ENCODE measurements at regions not wholly inside any gene's neighbourhood (a gene's known extent, or its start where the extent isn't known, plus 50 kb on each side); places are given as distances from the start of the nearest gene placed in this dataset.
"Not testable (repeated sequence)": the region's sequence is repeated elsewhere in the genome, so short reads cannot be mapped to it uniquely, and the experiment has no call there.

DNA sequence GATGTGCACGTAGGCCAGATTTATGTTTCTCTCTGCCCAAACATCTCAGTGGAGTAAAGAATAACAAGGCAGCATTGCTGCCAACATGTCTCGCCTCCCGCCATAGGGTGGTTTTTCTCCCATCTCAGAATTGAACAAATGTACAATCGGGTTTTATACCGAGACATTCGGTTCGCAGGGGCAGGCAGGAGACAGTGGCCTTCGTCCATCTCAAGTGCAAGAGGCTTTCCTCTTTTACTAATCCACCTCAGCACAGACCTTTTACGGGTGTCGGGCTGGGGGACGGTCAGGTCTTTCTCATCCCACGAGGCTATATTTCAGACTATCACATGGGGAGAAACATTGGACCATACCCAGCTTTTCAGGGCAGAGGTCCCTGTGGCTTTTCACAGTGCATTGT, 118.9 kb upstream of the LARP1 start:
- H3K4me1 ChIP-seq (ENCODE audit: control insufficient read depth, low read depth, low read length); H3K27me3 ChIP-seq (ENCODE audit: control insufficient read depth, insufficient read depth, low read length); H3K4me3 ChIP-seq (ENCODE audit: low read length); H3K9me3 ChIP-seq (ENCODE audit: control insufficient read depth, low read depth, low read length); H3K36me3 ChIP-seq (ENCODE audit: control insufficient read depth, low read depth, low read length); H3K9ac ChIP-seq (ENCODE audit: low read length); H3K27ac ChIP-seq (ENCODE audit: low read length): not testable (repeated sequence)

GRCh38 chr5:154633744-154634143, 121.4 kb upstream of the LARP1 start:
- H3K9me3 ChIP-seq (ENCODE audit: control insufficient read depth, low read depth, low read length); H3K9ac ChIP-seq (ENCODE audit: low read length): not testable (repeated sequence)

DNA sequence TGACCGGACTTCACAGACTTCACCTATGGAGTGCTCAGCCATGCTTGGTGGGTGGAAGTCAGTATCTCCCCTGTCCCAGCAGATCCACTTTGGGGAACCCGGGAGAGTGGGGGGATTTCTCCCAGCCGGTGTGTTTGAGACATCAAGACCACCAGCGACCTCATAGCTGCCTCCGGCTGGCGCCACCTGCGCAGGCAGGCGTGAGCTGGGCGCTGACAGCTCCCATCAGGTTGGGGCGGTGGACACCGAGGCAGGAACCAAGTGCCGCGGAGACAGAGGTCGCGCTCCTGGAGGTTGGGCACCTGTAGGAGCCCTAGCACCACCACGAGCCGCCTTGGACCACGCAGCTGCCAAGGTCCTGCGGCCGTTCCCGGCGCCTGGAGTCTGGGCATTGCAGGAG, 124.0 kb upstream of the LARP1 start:
- Histone ChIP-seq H3K27ac (ENCODE audit: low read length) (no peak overlapping the region), H3K4me3 (ENCODE audit: low read length) (no peak overlapping the region), H3K27me3 (ENCODE audit: control insufficient read depth, insufficient read depth, low read length) (no peaks in the 10 kb centered on the region), H3K9me3 (ENCODE audit: control insufficient read depth, low read depth, low read length) (no peaks in the 10 kb centered on the region), H3K4me1 (ENCODE audit: control insufficient read depth, low read depth, low read length) (peaks cover 3% of the 10 kb centered on the region), H3K36me3 (ENCODE audit: control insufficient read depth, low read depth, low read length) (no peaks in the 10 kb centered on the region), H3K9ac (ENCODE audit: low read length) (no peak overlapping the region)

More at GRCh38 chr5:154633744-154634143, 121.4 kb upstream of the LARP1 start:
- not testable (repeated sequence) for H3K27me3 ChIP-seq (ENCODE audit: control insufficient read depth, insufficient read depth, low read length); H3K4me1 ChIP-seq (ENCODE audit: control insufficient read depth, low read depth, low read length); H3K36me3 ChIP-seq (ENCODE audit: control insufficient read depth, low read depth, low read length); H3K27ac ChIP-seq (ENCODE audit: low read length); H3K4me3 ChIP-seq (ENCODE audit: low read length)

- H3K9ac ChIP-seq (ENCODE audit: low read length), result no peak overlapping the region
- H3K4me3 ChIP-seq (ENCODE audit: low read length), result no peak overlapping the region
- H3K4me1 ChIP-seq (ENCODE audit: control insufficient read depth, low read depth, low read length), result peaks cover 3% of the 10 kb centered on the region
- H3K27me3 ChIP-seq (ENCODE audit: control insufficient read depth, insufficient read depth, low read length), result no peaks in the 10 kb centered on the region
- no peaks in the 10 kb centered on the region for H3K9me3 ChIP-seq (ENCODE audit: control insufficient read depth, low read depth, low read length)
- no peaks in the 10 kb centered on the region for H3K36me3 ChIP-seq (ENCODE audit: control insufficient read depth, low read depth, low read length)
- no peak overlapping the region for H3K27ac ChIP-seq (ENCODE audit: low read length)
These were observed 124.8 kb upstream of the LARP1 start for GRCh38 chr5:154630410-154630809.

DNA sequence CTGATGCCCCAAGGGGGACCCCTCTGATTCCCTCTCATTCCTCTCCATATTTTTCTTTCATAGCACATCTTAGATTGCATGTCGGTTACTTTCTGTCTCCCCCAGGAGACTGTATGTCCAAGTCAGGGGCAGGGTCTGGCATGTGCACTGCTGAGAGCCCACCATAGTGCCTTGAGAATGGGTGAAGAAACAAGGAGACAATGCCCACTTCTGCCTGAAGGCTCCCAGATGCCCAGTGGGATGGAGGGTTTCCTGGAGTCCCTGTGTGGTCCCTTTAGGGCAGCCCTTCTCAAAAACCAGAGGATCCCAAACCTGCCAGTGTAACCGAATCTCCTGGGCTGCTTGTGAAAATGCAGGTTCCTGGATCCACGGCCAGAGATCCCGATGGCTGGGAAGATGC, 126.5 kb upstream of the LARP1 start:
- H3K4me3 ChIP-seq (ENCODE audit: low read length), result no peak overlapping the region
- no peaks in the 10 kb centered on the region for H3K9me3 ChIP-seq (ENCODE audit: control insufficient read depth, low read depth, low read length)
- H3K4me1 ChIP-seq (ENCODE audit: control insufficient read depth, low read depth, low read length), result peaks cover 3% of the 10 kb centered on the region
- H3K27me3 ChIP-seq (ENCODE audit: control insufficient read depth, insufficient read depth, low read length), result no peaks in the 10 kb centered on the region
- no peak overlapping the region for H3K9ac ChIP-seq (ENCODE audit: low read length)
- H3K36me3 ChIP-seq (ENCODE audit: control insufficient read depth, low read depth, low read length), result no peaks in the 10 kb centered on the region
- no peak overlapping the region for H3K27ac ChIP-seq (ENCODE audit: low read length)

- H3K4me1 ChIP-seq (ENCODE audit: control insufficient read depth, low read depth, low read length), result peaks cover 3% of the 10 kb centered on the region
- H3K9ac ChIP-seq (ENCODE audit: low read length), result no peak overlapping the region
- no peak overlapping the region for H3K4me3 ChIP-seq (ENCODE audit: low read length)
These were observed 127.2 kb upstream of the LARP1 start for GRCh38 chr5:154627698-154628678.

GRCh38 chr5:154626876-154627557, 128.2 kb upstream of the LARP1 start:
- H3K4me1 ChIP-seq (ENCODE audit: control insufficient read depth, low read depth, low read length), result peaks cover 3% of the 10 kb centered on the region
- no peaks in the 10 kb centered on the region for H3K36me3 ChIP-seq (ENCODE audit: control insufficient read depth, low read depth, low read length)
- H3K27me3 ChIP-seq (ENCODE audit: control insufficient read depth, insufficient read depth, low read length), result no peaks in the 10 kb centered on the region
- H3K9me3 ChIP-seq (ENCODE audit: control insufficient read depth, low read depth, low read length), result no peaks in the 10 kb centered on the region
- H3K27ac ChIP-seq (ENCODE audit: low read length), result no peak overlapping the region
- no peak overlapping the region for H3K4me3 ChIP-seq (ENCODE audit: low read length)
- no peak overlapping the region for H3K9ac ChIP-seq (ENCODE audit: low read length)

More at GRCh38 chr5:154627698-154628678, 127.2 kb upstream of the LARP1 start:
- H3K9me3 ChIP-seq (ENCODE audit: control insufficient read depth, low read depth, low read length), result no peaks in the 10 kb centered on the region
- H3K27me3 ChIP-seq (ENCODE audit: control insufficient read depth, insufficient read depth, low read length), result no peaks in the 10 kb centered on the region
- H3K27ac ChIP-seq (ENCODE audit: low read length), result no peak overlapping the region
- H3K36me3 ChIP-seq (ENCODE audit: control insufficient read depth, low read depth, low read length), result no peaks in the 10 kb centered on the region

DNA sequence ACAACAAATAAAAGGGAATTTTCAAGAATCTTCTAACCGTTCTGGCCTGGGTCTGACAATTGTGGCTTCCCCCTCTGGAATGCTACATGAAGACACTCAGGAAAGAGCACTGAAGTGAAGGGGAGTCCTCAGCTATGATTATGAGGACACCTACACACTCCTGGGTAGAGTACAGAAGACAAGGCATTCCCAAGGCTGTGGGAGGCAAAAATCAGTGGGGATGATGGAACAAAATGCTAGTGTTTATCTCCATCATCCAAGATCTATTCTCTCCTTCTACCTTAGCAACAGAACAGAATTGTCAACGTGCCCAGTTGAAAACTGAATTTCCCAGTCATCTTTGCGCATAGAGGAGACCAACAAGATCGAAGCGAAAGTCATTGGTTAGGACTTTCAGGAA, 130.1 kb upstream of the LARP1 start:
- H3K9ac ChIP-seq (ENCODE audit: low read length), result no peak overlapping the region
- no peak overlapping the region for H3K4me3 ChIP-seq (ENCODE audit: low read length)
- no peaks in the 10 kb centered on the region for H3K27me3 ChIP-seq (ENCODE audit: control insufficient read depth, insufficient read depth, low read length)
- H3K27ac ChIP-seq (ENCODE audit: low read length), result no peak overlapping the region
- peaks cover 3% of the 10 kb centered on the region for H3K4me1 ChIP-seq (ENCODE audit: control insufficient read depth, low read depth, low read length)
- no peaks in the 10 kb centered on the region for H3K9me3 ChIP-seq (ENCODE audit: control insufficient read depth, low read depth, low read length)
- no peaks in the 10 kb centered on the region for H3K36me3 ChIP-seq (ENCODE audit: control insufficient read depth, low read depth, low read length)

DNA sequence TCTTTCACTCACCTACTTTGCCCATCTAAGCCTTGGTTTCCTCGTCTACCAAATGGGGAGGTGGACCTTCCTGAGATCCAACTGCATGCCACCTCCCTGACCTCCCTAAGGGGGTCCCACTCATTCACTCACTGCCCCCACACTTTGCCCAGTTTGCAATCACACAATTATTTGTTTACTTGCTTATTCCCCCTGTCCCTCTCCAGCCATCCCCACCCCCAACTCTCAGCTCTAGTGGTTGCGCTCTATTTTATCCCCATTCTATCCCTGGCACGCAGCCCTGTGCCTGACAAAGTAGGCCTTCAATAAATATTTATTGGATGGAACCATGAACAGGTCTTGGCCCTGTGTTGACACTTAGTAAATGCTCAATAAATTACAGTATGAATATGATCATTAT, 130.8 kb upstream of the LARP1 start:
- peaks cover 3% of the 10 kb centered on the region for H3K4me1 ChIP-seq (ENCODE audit: control insufficient read depth, low read depth, low read length)
- H3K27me3 ChIP-seq (ENCODE audit: control insufficient read depth, insufficient read depth, low read length), result no peaks in the 10 kb centered on the region
- no peaks in the 10 kb centered on the region for H3K9me3 ChIP-seq (ENCODE audit: control insufficient read depth, low read depth, low read length)
- H3K27ac ChIP-seq (ENCODE audit: low read length), result no peak overlapping the region
- H3K4me3 ChIP-seq (ENCODE audit: low read length), result no peak overlapping the region
- no peaks in the 10 kb centered on the region for H3K36me3 ChIP-seq (ENCODE audit: control insufficient read depth, low read depth, low read length)
- no peak overlapping the region for H3K9ac ChIP-seq (ENCODE audit: low read length)

DNA sequence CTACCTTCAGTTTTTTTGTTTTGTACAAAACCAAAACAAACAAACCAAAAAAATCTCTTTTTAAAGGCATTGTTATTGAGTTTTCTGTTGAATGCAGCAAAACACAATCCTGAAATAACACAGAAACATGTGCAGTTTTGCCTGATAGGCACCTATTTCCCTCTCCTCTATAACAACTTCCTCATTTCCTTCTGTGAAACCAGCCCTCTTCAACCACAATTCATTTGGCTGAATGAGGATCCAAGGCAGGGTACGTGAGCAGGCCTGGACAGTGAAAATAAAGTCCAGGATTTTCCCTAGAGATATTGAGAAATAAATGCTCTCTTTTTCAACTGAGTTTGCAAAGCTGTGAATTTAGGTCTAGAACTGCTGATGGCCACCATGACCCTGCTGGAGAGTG, 134.8 kb upstream of the LARP1 start:
- Histone ChIP-seq H3K36me3 (ENCODE audit: control insufficient read depth, low read depth, low read length) (no peaks in the 10 kb centered on the region), H3K27me3 (ENCODE audit: control insufficient read depth, insufficient read depth, low read length) (no peaks in the 10 kb centered on the region), H3K27ac (ENCODE audit: low read length) (no peak overlapping the region), H3K9me3 (ENCODE audit: control insufficient read depth, low read depth, low read length) (no peaks in the 10 kb centered on the region), H3K4me3 (ENCODE audit: low read length) (no peak overlapping the region), H3K4me1 (ENCODE audit: control insufficient read depth, low read depth, low read length) (no peaks in the 10 kb centered on the region), H3K9ac (ENCODE audit: low read length) (no peak overlapping the region)

DNA sequence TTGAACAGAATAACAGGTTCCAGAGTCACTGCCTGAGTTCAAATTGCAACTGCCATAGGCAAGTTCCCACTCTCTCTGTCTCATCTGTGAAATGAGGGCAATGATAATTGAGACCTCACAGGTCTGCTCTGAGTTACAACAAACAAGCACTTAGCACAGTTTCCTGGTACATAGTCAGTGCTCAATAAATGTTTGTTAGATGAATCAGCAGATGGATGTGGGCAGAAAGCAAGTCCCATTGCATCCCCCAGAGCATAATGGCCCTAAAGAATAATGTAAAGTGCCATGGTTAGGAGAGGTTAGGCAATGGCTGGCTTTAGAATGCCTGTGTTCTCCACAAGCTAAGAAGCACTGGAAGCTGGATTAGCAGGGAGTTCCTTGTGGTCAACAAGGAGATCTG, 136.5 kb upstream of the LARP1 start:
- no peaks in the 10 kb centered on the region for H3K9me3 ChIP-seq (ENCODE audit: control insufficient read depth, low read depth, low read length)
- no peaks in the 10 kb centered on the region for H3K4me1 ChIP-seq (ENCODE audit: control insufficient read depth, low read depth, low read length)
- H3K27me3 ChIP-seq (ENCODE audit: control insufficient read depth, insufficient read depth, low read length), result no peaks in the 10 kb centered on the region
- no peak overlapping the region for H3K9ac ChIP-seq (ENCODE audit: low read length)
- H3K36me3 ChIP-seq (ENCODE audit: control insufficient read depth, low read depth, low read length), result no peaks in the 10 kb centered on the region
- H3K4me3 ChIP-seq (ENCODE audit: low read length), result no peak overlapping the region
- H3K27ac ChIP-seq (ENCODE audit: low read length), result no peak overlapping the region
